ENCODE measurements at regions not wholly inside any gene's neighbourhood (a gene's known extent, or its start where the extent isn't known, plus 50 kb on each side); places are given as distances from the start of the nearest gene placed in this dataset.
A peak's percentile ranks its signal among the peaks of the same experiment; 100 is the strongest.

DNA sequence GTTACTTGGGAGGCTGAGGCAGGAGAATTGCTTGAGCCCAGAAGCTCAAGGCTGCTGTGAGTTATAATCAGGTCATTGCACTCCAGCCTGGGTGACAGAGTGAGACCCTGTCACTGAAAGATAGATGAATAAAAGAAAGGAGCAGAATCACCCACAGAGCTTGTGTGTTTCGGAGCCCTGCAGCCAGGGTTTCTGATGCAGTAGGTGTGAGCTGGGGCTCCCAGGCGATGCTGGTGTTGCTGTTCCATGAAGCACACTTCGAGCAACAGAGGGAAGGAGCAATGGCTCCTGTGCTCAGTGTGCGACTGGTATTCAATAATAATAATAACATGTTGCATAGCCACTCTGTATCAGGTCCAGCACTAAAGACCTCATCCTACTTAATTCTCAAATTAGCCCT, 197.5 kb upstream of the CST7 start:
- H3K27ac ChIP-seq, result no peak overlapping the region
- DNase-seq, result no peak

DNA sequence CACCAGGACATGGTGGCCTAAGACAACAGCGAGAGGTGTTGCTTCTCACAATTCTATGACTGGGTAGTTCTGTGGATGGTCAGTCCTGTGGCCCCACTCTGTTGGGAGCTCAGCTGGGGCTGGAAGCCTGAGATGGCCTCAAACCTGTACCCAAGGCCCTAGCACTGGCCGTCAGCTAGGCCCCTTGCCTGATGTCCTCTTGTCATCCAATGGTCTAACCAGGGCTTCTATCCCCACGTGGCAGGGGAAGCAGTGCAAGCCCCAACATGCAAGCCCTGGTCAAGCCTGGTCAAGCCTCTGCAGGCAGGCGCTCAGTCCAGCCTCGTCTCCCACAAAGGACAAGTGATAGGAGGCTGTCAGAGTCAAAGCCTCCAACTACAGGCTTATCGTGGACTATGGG, 196.5 kb upstream of the CST7 start:
- Histone ChIP-seq H3K27ac (no peak overlapping the region), H3K4me3 (ENCODE audit: low read depth, low read length) (no peak overlapping the region), H3K27me3 (ENCODE audit: insufficient read depth, low read depth, severe bottlenecking) (no peaks in the 10 kb centered on the region), H3K36me3 (no peaks in the 10 kb centered on the region), H3K9me3 (ENCODE audit: severe bottlenecking) (no peaks in the 10 kb centered on the region)
- no peak for DNase-seq
- TF ChIP-seq, protein P1, sequence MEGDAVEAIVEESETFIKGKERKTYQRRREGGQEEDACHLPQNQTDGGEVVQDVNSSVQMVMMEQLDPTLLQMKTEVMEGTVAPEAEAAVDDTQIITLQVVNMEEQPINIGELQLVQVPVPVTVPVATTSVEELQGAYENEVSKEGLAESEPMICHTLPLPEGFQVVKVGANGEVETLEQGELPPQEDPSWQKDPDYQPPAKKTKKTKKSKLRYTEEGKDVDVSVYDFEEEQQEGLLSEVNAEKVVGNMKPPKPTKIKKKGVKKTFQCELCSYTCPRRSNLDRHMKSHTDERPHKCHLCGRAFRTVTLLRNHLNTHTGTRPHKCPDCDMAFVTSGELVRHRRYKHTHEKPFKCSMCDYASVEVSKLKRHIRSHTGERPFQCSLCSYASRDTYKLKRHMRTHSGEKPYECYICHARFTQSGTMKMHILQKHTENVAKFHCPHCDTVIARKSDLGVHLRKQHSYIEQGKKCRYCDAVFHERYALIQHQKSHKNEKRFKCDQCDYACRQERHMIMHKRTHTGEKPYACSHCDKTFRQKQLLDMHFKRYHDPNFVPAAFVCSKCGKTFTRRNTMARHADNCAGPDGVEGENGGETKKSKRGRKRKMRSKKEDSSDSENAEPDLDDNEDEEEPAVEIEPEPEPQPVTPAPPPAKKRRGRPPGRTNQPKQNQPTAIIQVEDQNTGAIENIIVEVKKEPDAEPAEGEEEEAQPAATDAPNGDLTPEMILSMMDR (IDR thresholded peaks at IDR 0.05; ENCODE audit: low read depth, low read length), result no peak

More for the DNA sequence above, 197.5 kb upstream of the CST7 start:
- TF ChIP-seq, protein P1 (IDR thresholded peaks at IDR 0.05; ENCODE audit: low read depth, low read length), result no peak
- Histone ChIP-seq H3K36me3 (no peaks in the 10 kb centered on the region), H3K4me3 (ENCODE audit: low read depth, low read length) (no peak overlapping the region), H3K27me3 (ENCODE audit: insufficient read depth, low read depth, severe bottlenecking) (no peaks in the 10 kb centered on the region), H3K9me3 (ENCODE audit: severe bottlenecking) (no peaks in the 10 kb centered on the region)

DNA sequence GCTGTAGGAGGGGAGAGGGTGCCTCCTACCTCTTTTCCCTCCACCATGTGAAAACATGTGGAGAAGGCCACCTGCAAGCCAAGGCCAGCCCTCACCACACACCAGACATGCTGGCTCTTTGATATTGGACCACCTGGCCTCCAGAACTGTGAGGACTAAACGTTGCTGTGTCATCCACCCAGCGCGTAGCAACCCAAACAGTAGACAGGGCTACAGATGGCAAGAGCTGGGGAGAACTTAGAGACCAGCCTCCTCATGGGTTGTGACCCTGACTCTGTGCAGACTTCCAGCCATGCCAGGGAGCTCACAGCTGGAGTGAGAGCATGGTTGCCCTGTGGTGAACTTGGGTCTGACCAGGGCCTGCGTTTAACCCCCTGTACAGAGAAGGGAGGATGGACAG, 195.9 kb upstream of the CST7 start:
- no peak overlapping the region for H3K27ac ChIP-seq
- H3K9me3 ChIP-seq (ENCODE audit: severe bottlenecking), result no peaks in the 10 kb centered on the region
- H3K27me3 ChIP-seq (ENCODE audit: insufficient read depth, low read depth, severe bottlenecking), result no peaks in the 10 kb centered on the region
- TF ChIP-seq, protein P1 (IDR thresholded peaks at IDR 0.05; ENCODE audit: low read depth, low read length), result no peak
- H3K4me3 ChIP-seq (ENCODE audit: low read depth, low read length), result no peak overlapping the region
- no peaks in the 10 kb centered on the region for H3K36me3 ChIP-seq
- DNase-seq, result no peak

DNA sequence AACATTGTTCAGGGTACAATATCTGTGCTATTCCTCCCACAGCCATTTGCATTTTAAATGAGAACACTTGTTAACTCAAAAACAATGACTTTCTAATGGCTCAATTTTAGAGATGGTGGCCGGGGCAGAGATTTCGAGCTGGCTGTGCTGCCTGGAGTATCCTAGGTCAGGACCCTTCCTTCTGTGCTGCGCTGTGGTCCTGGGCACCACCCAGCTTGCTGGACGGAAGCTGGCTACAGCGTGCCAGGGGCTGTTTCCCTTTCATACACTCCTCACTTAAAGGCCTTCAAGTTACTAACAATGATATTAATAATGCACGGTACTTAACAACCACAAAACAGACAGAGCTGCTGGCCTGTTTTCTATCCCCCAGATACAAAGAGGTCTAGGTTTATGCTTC, 194.4 kb upstream of the CST7 start:
- Histone ChIP-seq H3K27me3 (ENCODE audit: insufficient read depth, low read depth, severe bottlenecking) (no peaks in the 10 kb centered on the region), H3K9me3 (ENCODE audit: severe bottlenecking) (no peaks in the 10 kb centered on the region), H3K36me3 (no peaks in the 10 kb centered on the region), H3K4me3 (ENCODE audit: low read depth, low read length) (no peak overlapping the region), H3K27ac (no peak overlapping the region)
- TF ChIP-seq, protein P1 (IDR thresholded peaks at IDR 0.05; ENCODE audit: low read depth, low read length), result no peak
- no peak for DNase-seq

DNA sequence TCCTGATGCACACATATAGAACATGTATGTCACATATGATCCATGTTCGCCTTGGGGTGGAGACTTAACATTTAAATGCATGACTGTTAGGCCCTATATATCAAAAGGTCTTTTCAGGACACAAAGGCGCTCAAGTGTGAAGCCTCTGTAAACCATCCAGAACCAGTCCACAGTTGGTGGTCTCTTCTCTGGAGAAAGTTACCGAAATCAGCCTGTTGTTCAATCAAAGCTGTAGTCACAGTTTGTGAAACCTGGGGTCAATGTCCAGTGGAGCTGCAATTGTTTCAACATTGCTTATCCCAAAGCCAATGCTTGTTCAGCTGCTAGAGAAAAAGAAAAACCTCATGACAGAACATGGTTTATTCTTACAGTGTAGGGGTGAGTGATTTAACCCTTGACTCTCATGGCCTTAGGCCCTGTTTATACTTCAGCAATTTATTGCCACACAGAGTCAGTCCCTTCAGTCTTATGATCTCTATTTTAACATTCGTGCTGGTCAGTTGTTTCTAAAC, 193.6 kb upstream of the CST7 start:
- no peaks in the 10 kb centered on the region for H3K9me3 ChIP-seq (ENCODE audit: severe bottlenecking)
- no peaks in the 10 kb centered on the region for H3K36me3 ChIP-seq
- TF ChIP-seq, protein P1 (IDR thresholded peaks at IDR 0.05; ENCODE audit: low read depth, low read length), result no peak
- H3K27ac ChIP-seq, result no peak overlapping the region
- H3K27me3 ChIP-seq (ENCODE audit: insufficient read depth, low read depth, severe bottlenecking), result no peaks in the 10 kb centered on the region
- no peak overlapping the region for H3K4me3 ChIP-seq (ENCODE audit: low read depth, low read length)
- peak; percentile 3 for DNase-seq

DNA sequence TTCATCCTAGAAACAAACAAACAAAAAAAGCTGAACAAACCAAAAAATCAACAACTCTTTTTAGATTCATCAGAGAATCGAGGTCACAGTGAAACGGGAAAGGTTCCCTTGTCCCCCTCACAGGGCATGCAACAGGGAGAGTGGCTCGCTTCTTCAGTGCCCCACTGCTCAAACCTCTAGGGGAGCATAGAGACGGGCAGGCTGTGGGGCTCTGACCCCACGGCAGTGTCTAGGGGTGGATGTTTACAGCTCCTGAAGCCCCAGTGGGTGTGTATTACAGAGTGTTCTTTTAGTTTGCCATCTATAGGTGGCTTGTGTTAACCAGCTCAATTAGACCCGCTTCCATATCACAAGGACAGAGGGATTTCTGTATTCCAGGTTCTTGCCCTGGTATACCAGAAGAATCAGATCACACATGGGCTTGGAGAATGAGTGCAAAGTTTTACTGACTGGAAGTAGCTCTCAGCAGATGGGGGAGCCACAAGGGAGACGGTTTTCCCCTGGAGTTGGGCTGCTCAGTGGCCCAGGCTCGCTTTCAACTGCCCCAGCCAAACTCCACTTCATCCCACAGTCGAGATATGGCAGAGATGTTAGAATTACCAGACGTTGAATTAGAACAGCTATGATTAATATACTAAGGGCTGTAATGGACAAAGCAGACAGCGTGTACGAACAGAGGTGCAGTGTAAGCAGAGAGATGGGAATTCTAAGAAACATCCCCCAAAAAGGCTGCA, 192.6 kb upstream of the CST7 start:
- no peak for DNase-seq
- no peak overlapping the region for H3K4me3 ChIP-seq (ENCODE audit: low read depth, low read length)
- TF ChIP-seq, protein P1 (IDR thresholded peaks at IDR 0.05; ENCODE audit: low read depth, low read length), result no peak
- no peaks in the 10 kb centered on the region for H3K27me3 ChIP-seq (ENCODE audit: insufficient read depth, low read depth, severe bottlenecking)
- no peak overlapping the region for H3K27ac ChIP-seq
- H3K36me3 ChIP-seq, result no peaks in the 10 kb centered on the region
- H3K9me3 ChIP-seq (ENCODE audit: severe bottlenecking), result no peaks in the 10 kb centered on the region

Measured in WERI-Rb-1 (cell line).